ENCODE measurements at regions not wholly inside any gene's neighbourhood (a gene's known extent, or its start where the extent isn't known, plus 50 kb on each side); places are given as distances from the start of the nearest gene placed in this dataset.

GRCh38 chr12:4852308-4852707 is 57.4 kb upstream of the KCNA1 start:
- Histone ChIP-seq H2AFZ (ENCODE audit: insufficient read depth, low read length, poor library complexity) (no peak overlapping the region), H3K4ac (ENCODE audit: low read depth, low read length) (no peak overlapping the region), H3K4me1 (ENCODE audit: control insufficient read depth in 1 of 2, insufficient read depth in 2 of 2, low read length in 2 of 2) (no peaks in the 10 kb centered on the region)

GRCh38 chr12:4852911-4853310 is 56.8 kb upstream of the KCNA1 start:
- no peak overlapping the region for H2BK5ac ChIP-seq (ENCODE audit: low read depth, low read length, poor library complexity)
- no peak overlapping the region for H3K18ac ChIP-seq (ENCODE audit: low read length)
- H4K8ac ChIP-seq (ENCODE audit: low read depth, low read length), result no peak overlapping the region
- no CpG with 5 or more reads among the region's 12 CpGs for WGBS (ENCODE audit: extremely low coverage, insufficient coverage, insufficient read length)
- H2AFZ ChIP-seq (ENCODE audit: insufficient read depth, low read length, poor library complexity), result no peak overlapping the region
- no peak overlapping the region for H3K14ac ChIP-seq (ENCODE audit: low read length)
- no peak overlapping the region for H3K4ac ChIP-seq (ENCODE audit: low read depth, low read length)
- no peaks in the 10 kb centered on the region for H3K27me3 ChIP-seq (ENCODE audit: insufficient read depth, low read length)
- H2AK5ac ChIP-seq (ENCODE audit: low read length), result no peak overlapping the region
- no peak for DNase-seq
- H3K4me1 ChIP-seq (ENCODE audit: control insufficient read depth in 1 of 2, insufficient read depth in 2 of 2, low read length in 2 of 2), result no peaks in the 10 kb centered on the region
- no peak overlapping the region for H3K9ac ChIP-seq (ENCODE audit: low read length)
- H3K4me3 ChIP-seq (ENCODE audit: low read depth, low read length), result no peak overlapping the region
- no peaks in the 10 kb centered on the region for H3K79me1 ChIP-seq (ENCODE audit: low read length)
- no peak overlapping the region for H4K12ac ChIP-seq (ENCODE audit: low read depth, low read length)
- H2BK12ac ChIP-seq (ENCODE audit: low read length), result no peak overlapping the region
- H3K4me2 ChIP-seq (ENCODE audit: low read length), result no peak overlapping the region
- H3K36me3 ChIP-seq (ENCODE audit: control insufficient read depth in 1 of 2, insufficient read depth in 2 of 2, low read length in 2 of 2), result no peaks in the 10 kb centered on the region
- H3K23ac ChIP-seq (ENCODE audit: low read length), result no peak overlapping the region
- H2BK120ac ChIP-seq (ENCODE audit: insufficient read depth, low read length, poor library complexity), result no peak overlapping the region
- no peaks in the 10 kb centered on the region for H3K79me2 ChIP-seq (ENCODE audit: control insufficient read depth, insufficient read depth, low read length, poor library complexity)
- H3K27ac ChIP-seq (ENCODE audit: low read depth, low read length), result no peak overlapping the region
- no peak overlapping the region for H4K91ac ChIP-seq (ENCODE audit: low read depth, low read length)
- H3K9me3 ChIP-seq (ENCODE audit: insufficient read depth, low read depth, low read length), result no peaks in the 10 kb centered on the region

More at GRCh38 chr12:4852308-4852707, 57.4 kb upstream of the KCNA1 start:
- Histone ChIP-seq H4K12ac (ENCODE audit: low read depth, low read length) (no peak overlapping the region), H4K8ac (ENCODE audit: low read depth, low read length) (no peak overlapping the region), H3K79me1 (ENCODE audit: low read length) (no peaks in the 10 kb centered on the region), H3K14ac (ENCODE audit: low read length) (no peak overlapping the region), H3K79me2 (ENCODE audit: control insufficient read depth, insufficient read depth, low read length, poor library complexity) (no peaks in the 10 kb centered on the region), H3K36me3 (ENCODE audit: control insufficient read depth in 1 of 2, insufficient read depth in 2 of 2, low read length in 2 of 2) (no peaks in the 10 kb centered on the region), H3K27me3 (ENCODE audit: insufficient read depth, low read length) (no peaks in the 10 kb centered on the region), H3K18ac (ENCODE audit: low read length) (no peak overlapping the region), H2BK120ac (ENCODE audit: insufficient read depth, low read length, poor library complexity) (no peak overlapping the region), H2BK12ac (ENCODE audit: low read length) (no peak overlapping the region), H3K9me3 (ENCODE audit: insufficient read depth, low read depth, low read length) (no peaks in the 10 kb centered on the region), H4K91ac (ENCODE audit: low read depth, low read length) (no peak overlapping the region), H3K27ac (ENCODE audit: low read depth, low read length) (no peak overlapping the region), H3K4me2 (ENCODE audit: low read length) (no peak overlapping the region), H3K23ac (ENCODE audit: low read length) (no peak overlapping the region), H3K4me3 (ENCODE audit: low read depth, low read length) (no peak overlapping the region), H2AK5ac (ENCODE audit: low read length) (no peak overlapping the region), H3K9ac (ENCODE audit: low read length) (no peak overlapping the region), H2BK5ac (ENCODE audit: low read depth, low read length, poor library complexity) (no peak overlapping the region)
- no peak for DNase-seq
- WGBS (ENCODE audit: extremely low coverage, insufficient coverage, insufficient read length), result 100% methylated on average over 3 of the region's 8 CpGs

- no peaks in the 10 kb centered on the region for H3K79me2 ChIP-seq (ENCODE audit: control insufficient read depth, insufficient read depth, low read length, poor library complexity)
- no peaks in the 10 kb centered on the region for H3K79me1 ChIP-seq (ENCODE audit: low read length)
- H3K27me3 ChIP-seq (ENCODE audit: insufficient read depth, low read length), result no peaks in the 10 kb centered on the region
- H2AK5ac ChIP-seq (ENCODE audit: low read length), result no peak overlapping the region
- H3K9me3 ChIP-seq (ENCODE audit: insufficient read depth, low read depth, low read length), result no peaks in the 10 kb centered on the region
- no peak overlapping the region for H4K8ac ChIP-seq (ENCODE audit: low read depth, low read length)
- no CpG with 5 or more reads among the region's 14 CpGs for WGBS (ENCODE audit: extremely low coverage, insufficient coverage, insufficient read length)
- no peak overlapping the region for H2AFZ ChIP-seq (ENCODE audit: insufficient read depth, low read length, poor library complexity)
- H4K91ac ChIP-seq (ENCODE audit: low read depth, low read length), result no peak overlapping the region
- no peak overlapping the region for H3K4me3 ChIP-seq (ENCODE audit: low read depth, low read length)
- DNase-seq, result peak; percentile 63 to 91
- H4K12ac ChIP-seq (ENCODE audit: low read depth, low read length), result no peak overlapping the region
- H2BK12ac ChIP-seq (ENCODE audit: low read length), result no peak overlapping the region
- H3K4me2 ChIP-seq (ENCODE audit: low read length), result no peak overlapping the region
- H3K18ac ChIP-seq (ENCODE audit: low read length), result no peak overlapping the region
- no peaks in the 10 kb centered on the region for H3K4me1 ChIP-seq (ENCODE audit: control insufficient read depth in 1 of 2, insufficient read depth in 2 of 2, low read length in 2 of 2)
- H2BK120ac ChIP-seq (ENCODE audit: insufficient read depth, low read length, poor library complexity), result no peak overlapping the region
- no peak overlapping the region for H3K9ac ChIP-seq (ENCODE audit: low read length)
- no peak overlapping the region for H3K4ac ChIP-seq (ENCODE audit: low read depth, low read length)
- no peak overlapping the region for H3K27ac ChIP-seq (ENCODE audit: low read depth, low read length)
- H3K14ac ChIP-seq (ENCODE audit: low read length), result no peak overlapping the region
- no peak overlapping the region for H3K23ac ChIP-seq (ENCODE audit: low read length)
- H2BK5ac ChIP-seq (ENCODE audit: low read depth, low read length, poor library complexity), result no peak overlapping the region
- no peaks in the 10 kb centered on the region for H3K36me3 ChIP-seq (ENCODE audit: control insufficient read depth in 1 of 2, insufficient read depth in 2 of 2, low read length in 2 of 2)
These were observed 54.4 kb upstream of the KCNA1 start for GRCh38 chr12:4855121-4855924.

- Histone ChIP-seq H3K27ac (ENCODE audit: low read depth, low read length) (no peak overlapping the region), H3K4ac (ENCODE audit: low read depth, low read length) (no peak overlapping the region), H3K14ac (ENCODE audit: low read length) (no peak overlapping the region), H3K27me3 (ENCODE audit: insufficient read depth, low read length) (no peaks in the 10 kb centered on the region), H3K18ac (ENCODE audit: low read length) (no peak overlapping the region), H2AK5ac (ENCODE audit: low read length) (no peak overlapping the region), H3K79me1 (ENCODE audit: low read length) (no peaks in the 10 kb centered on the region), H2BK12ac (ENCODE audit: low read length) (no peak overlapping the region), H4K8ac (ENCODE audit: low read depth, low read length) (no peak overlapping the region), H3K23ac (ENCODE audit: low read length) (no peak overlapping the region), H3K4me3 (ENCODE audit: low read depth, low read length) (no peak overlapping the region), H4K12ac (ENCODE audit: low read depth, low read length) (no peak overlapping the region), H3K79me2 (ENCODE audit: control insufficient read depth, insufficient read depth, low read length, poor library complexity) (no peaks in the 10 kb centered on the region), H3K9ac (ENCODE audit: low read length) (no peak overlapping the region), H3K36me3 (ENCODE audit: control insufficient read depth in 1 of 2, insufficient read depth in 2 of 2, low read length in 2 of 2) (no peaks in the 10 kb centered on the region), H2BK120ac (ENCODE audit: insufficient read depth, low read length, poor library complexity) (no peak overlapping the region), H4K91ac (ENCODE audit: low read depth, low read length) (no peak overlapping the region), H2BK5ac (ENCODE audit: low read depth, low read length, poor library complexity) (no peak overlapping the region), H3K9me3 (ENCODE audit: insufficient read depth, low read depth, low read length) (no peaks in the 10 kb centered on the region), H3K4me1 (ENCODE audit: control insufficient read depth in 1 of 2, insufficient read depth in 2 of 2, low read length in 2 of 2) (no peaks in the 10 kb centered on the region), H2AFZ (ENCODE audit: insufficient read depth, low read length, poor library complexity) (no peak overlapping the region), H3K4me2 (ENCODE audit: low read length) (no peak overlapping the region)
- no CpG with 5 or more reads among the region's 5 CpGs for WGBS (ENCODE audit: extremely low coverage, insufficient coverage, insufficient read length)
- no peak for DNase-seq
These were observed 53.1 kb upstream of the KCNA1 start for GRCh38 chr12:4856596-4856995.
